Cardiac fibroblast (primary cell): ENCODE measurements at regions not wholly inside any gene's neighbourhood (a gene's known extent, or its start where the extent isn't known, plus 50 kb on each side); places are given as distances from the start of the nearest gene placed in this dataset.
A peak's percentile ranks its signal among the peaks of the same experiment; 100 is the strongest.

ENCODE experiments used
- DNase-seq, 2 donors: peaks; one replicate each; pipeline versions ENCODE4 v3.0.0 to v3.0.0-alpha.2; 2010; ENCODE audit warnings: low read depth in 2 of 2
- H3K4me3 ChIP-seq, 2 donors: replicated peaks in 1 of 2; 1 replicate in 1 of 2; 2 replicates in 1 of 2; pipeline ENCODE4 v1.5.1; 2011; ENCODE audit warnings: low read depth in 2 of 2, low read length in 2 of 2, mild to moderate bottlenecking in 2 of 2, moderate library complexity in 1 of 2
- CTCF ChIP-seq: IDR thresholded peaks from one replicate; pipeline ENCODE4 v1.5.1; 2011; ENCODE audit warnings: low read depth, mild to moderate bottlenecking, low read length, inconsistent platforms

- DNase-seq: no peak
- no peak overlapping the region for H3K4me3 ChIP-seq
- TF ChIP-seq CTCF: no peak
These were observed 223.3 kb downstream of the BCAT1 start for GRCh38 chr12:24725616-24726015.

GRCh38 chr12:24724814-24725213, 224.1 kb downstream of the BCAT1 start:
- no peak for DNase-seq
- no peak for TF ChIP-seq CTCF
- no peak overlapping the region for H3K4me3 ChIP-seq

- no peak overlapping the region for H3K4me3 ChIP-seq
- no peak for TF ChIP-seq CTCF
- DNase-seq: no peak
These were observed 225.1 kb downstream of the BCAT1 start for GRCh38 chr12:24723759-24724158.

GRCh38 chr12:24721191-24721590, 227.7 kb downstream of the BCAT1 start:
- TF ChIP-seq CTCF: no peak
- H3K4me3 ChIP-seq: no peak overlapping the region

GRCh38 chr12:24719293-24719721, 229.6 kb downstream of the BCAT1 start:
- no peak for TF ChIP-seq CTCF
- peak; percentile 17 to 86 for DNase-seq
- no peak overlapping the region for H3K4me3 ChIP-seq

More at GRCh38 chr12:24721191-24721590, 227.7 kb downstream of the BCAT1 start:
- DNase-seq: peak in 1 of 2 donors; percentile 29

GRCh38 chr12:24718617-24719016, 230.3 kb downstream of the BCAT1 start:
- no peak overlapping the region for H3K4me3 ChIP-seq
- no peak for TF ChIP-seq CTCF
- DNase-seq: no peak

- TF ChIP-seq CTCF: no peak
- no peak for DNase-seq
- H3K4me3 ChIP-seq: no peak overlapping the region
These were observed 234.7 kb downstream of the BCAT1 start for GRCh38 chr12:24714237-24714636.
